Limb (tissue), 2 donors: ENCODE measurements at regions not wholly inside any gene's neighbourhood (a gene's known extent, or its start where the extent isn't known, plus 50 kb on each side); places are given as distances from the start of the nearest gene placed in this dataset.
A peak's percentile ranks its signal among the peaks of the same experiment; 100 is the strongest.
"Not testable (repeated sequence)": the region's sequence is repeated elsewhere in the genome, so short reads cannot be mapped to it uniquely, and the experiment has no call there.

Experiments
- DNase-seq, 2 donors: peaks; one replicate each; pipeline ENCODE4 v3.0.0-alpha.2; 2016; ENCODE audit errors: extremely low spot score in 2 of 2

- not testable (repeated sequence) for DNase-seq
Observed at GRCh38 chrX:89350024-89350423, 571.7 kb upstream of the TGIF2LX start.

- DNase-seq, result not testable (repeated sequence)
Observed at GRCh38 chrX:89369904-89370303, 551.8 kb upstream of the TGIF2LX start.

GRCh38 chrX:89393004-89393403 lies 528.7 kb upstream of the TGIF2LX start:
- DNase-seq, result not testable (repeated sequence)

GRCh38 chrX:89402818-89403217 lies 518.9 kb upstream of the TGIF2LX start:
- DNase-seq, result not testable (repeated sequence)

- DNase-seq, result not testable (repeated sequence)
Observed at GRCh38 chrX:89405148-89405547, 516.6 kb upstream of the TGIF2LX start.

GRCh38 chrX:89416930-89417329 lies 504.8 kb upstream of the TGIF2LX start:
- DNase-seq, result peak in 1 of 2 donors; percentile 6

GRCh38 chrX:89432652-89433231 lies 489.0 kb upstream of the TGIF2LX start:
- DNase-seq, result not testable (repeated sequence)
